Fibroblast of skin of right quadriceps (primary cell): ENCODE measurements at regions not wholly inside any gene's neighbourhood (a gene's known extent, or its start where the extent isn't known, plus 50 kb on each side); places are given as distances from the start of the nearest gene placed in this dataset.
"Not testable (repeated sequence)": the region's sequence is repeated elsewhere in the genome, so short reads cannot be mapped to it uniquely, and the experiment has no call there.

Experiments
- DNase-seq: peaks from one replicate; pipeline ENCODE4 v3.0.0-alpha.2; 2013

DNA sequence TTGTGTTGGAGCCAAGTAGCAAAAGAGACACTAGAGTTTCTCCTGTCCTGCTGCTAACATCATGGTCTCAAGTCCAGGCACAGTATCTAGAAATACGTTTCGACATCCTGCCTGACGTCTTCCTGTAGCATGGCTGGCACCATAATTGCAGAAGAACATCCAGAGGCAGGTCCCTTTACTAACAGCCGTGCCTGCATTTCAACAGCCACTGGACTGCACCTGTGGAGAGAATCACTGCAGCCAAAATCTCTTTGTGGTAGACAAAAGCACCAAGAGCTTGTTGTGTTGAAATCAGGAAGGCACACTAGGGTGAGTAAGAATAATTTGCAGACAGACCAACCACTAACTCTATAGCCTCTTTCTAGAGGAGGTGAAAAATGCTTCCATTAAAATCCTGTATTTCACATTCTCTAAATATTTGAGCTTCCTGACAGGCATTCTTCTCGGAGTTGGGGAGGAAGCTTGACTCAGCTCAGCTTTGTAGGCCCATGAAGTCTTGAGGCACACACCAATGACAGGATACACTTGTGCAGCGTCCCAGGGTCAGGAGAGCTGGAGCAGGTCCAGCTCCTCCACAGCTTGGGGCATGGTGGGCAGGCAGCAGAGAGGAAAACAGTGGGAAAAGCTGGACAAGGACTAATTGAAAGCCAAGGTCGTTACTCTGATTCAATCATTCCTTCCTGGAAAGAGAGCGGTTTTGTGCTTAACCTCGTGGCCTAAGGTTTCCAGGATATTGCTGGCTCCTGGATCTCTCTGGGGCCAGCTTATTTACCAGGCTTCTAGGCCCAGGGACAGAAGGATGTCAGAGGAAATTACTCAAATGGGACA is 244.9 kb downstream of the FAM43A start:
- DNase-seq, result peak; percentile 90

DNA sequence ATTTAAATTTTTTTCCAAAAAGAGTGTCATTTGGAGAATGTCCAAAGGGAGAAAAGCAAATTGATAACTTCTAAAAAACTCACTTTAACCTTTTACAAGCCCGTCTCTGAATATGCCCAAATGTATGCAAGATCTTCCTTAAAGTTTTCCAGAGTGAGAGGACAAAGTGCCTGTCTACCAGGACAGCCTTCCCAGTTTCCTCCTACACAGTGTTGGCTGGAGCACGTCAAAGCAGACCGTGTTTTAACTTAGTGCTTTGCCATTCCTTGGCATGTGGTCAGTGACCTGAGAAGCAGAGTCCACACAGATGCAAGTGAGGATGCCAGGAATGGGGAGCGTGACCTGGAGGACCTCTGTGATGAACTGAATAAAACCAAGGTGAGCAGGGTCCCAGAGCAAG is 245.7 kb downstream of the FAM43A start:
- DNase-seq, result no peak

DNA sequence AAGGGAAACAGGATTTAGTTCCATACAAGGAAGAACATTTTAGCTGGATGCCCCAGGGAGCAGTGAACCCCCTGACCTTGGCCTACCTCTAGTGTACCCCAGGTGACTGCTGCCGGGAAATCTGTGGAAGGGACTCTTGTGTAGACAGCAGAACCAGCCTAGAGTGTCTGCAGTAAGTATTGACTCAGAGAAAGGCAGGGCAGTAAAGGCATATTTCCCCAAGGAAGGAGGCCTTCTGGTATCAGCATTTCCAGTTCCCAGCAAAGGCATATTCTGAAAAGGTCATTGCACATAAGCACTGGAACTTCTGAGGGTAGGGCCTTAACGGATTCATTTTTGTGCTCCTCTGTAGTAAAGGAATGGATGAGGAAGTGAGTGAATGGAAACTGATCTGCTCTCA is 246.2 kb downstream of the FAM43A start:
- DNase-seq, result no peak

DNA sequence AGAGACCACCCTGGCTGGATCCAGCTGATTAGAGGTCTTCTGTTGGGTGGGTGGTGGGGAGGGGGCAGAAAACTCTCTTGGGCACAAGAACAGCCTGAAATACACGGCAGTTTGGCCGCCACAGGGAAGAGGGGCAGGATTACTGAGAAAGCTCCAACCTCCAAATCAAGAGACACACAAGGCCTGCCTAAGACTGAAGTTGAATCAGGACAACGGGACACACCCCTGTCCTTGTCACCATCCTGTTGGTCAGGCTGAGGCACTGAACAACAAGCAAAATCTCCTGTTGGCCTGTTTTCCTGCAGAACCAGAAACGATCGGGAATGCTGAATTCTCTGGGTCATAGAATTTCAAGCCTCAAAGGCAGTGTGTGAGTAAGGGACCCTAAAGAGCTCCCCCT is 247.8 kb downstream of the FAM43A start:
- DNase-seq, result no peak

DNA sequence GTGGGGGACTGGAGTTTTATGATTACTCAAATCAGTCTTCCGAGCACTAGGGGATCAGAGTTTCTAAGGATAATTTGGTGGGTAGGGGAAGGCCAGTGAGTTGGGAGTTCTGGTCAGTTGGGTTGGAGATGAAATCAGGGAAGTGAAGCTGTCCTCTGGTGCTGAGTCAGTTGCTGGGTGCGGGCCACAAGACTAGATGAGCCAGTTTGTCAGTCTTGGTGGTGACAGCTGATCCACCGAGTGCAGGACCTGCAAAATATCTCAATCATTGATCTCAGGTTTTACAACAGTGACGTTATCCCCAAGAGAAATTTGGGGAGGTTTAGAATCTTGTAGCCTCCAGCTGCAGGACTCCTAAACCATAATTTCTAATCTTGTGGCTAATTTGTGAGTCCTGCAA is 249.4 kb downstream of the FAM43A start:
- no peak for DNase-seq

DNA sequence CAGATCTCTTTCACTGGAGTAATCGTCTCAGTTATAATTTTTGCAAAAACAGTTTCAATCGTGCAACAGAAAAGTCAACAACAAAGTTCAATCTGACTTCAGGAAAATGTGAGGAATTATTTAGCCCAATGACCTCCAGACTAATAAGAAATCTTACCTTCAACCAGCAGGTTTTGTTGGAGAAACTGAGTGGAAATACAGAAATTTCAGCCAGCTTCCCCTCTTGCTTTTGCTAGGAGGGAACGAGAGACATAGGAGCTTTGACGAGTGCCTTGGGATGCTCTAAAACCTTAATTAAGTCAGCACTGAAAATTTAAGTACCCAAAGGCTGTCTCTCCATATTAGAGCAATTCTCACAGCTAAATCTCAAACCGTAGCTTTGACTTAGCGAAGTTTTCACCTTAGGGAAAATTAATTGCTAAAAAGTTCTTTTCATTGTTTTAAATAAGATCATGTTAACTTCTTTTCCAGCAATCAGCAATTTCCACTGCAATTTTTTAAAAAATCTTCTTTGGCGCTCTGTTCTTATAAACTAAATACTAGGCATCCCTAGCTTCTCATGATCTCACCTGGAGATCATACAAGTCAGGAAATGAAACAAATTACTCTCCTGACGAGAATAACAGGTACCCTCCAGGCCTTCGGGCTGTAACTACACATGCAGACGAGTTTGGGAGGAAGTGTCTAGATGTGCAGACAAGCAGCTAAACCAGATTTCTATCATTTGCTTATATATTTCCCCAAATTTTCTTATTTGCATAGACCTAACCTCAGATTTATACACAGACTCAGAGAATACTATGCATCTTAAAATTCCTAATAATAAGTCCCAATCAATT is 250.2 kb downstream of the FAM43A start:
- no peak for DNase-seq

DNA sequence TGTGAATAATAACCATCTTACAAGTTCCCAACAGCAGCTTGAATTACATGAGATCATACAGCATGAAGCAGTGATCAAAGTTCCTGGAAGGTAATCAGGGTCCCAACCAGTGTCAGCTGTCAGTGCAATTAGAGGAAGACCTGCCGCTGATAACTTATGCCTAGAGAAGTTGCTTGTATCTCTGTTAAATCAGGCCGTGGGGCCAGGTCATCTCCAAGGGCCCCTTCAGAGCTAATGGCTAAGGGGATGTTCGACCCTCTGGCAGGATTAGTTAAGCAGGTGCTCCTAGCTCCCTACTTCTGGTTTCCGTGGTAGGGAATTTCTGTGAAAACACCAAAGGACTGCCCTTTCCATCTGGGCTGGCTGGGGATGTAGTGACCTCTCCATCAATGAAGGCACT is 251.0 kb downstream of the FAM43A start:
- no peak for DNase-seq

DNA sequence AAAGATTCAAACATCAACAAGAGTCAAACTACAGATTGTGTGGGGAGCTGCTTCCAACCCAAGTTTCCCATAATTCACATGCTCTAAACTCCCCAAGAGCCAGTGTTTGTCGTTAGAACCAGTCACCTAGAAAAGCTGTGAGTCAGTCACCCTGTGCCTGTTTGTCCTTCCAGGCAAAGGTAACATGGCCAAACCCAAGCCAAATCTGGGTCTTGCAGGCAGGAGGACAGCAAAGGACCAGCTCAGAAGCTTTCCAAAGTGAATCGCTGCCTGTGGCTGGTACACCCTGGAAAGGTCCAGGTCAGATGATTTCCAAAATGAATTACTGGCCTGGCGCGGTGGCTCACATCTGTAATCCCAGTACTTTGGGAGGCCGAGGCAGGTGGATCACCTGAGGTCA is 251.5 kb downstream of the FAM43A start:
- no peak for DNase-seq

DNA sequence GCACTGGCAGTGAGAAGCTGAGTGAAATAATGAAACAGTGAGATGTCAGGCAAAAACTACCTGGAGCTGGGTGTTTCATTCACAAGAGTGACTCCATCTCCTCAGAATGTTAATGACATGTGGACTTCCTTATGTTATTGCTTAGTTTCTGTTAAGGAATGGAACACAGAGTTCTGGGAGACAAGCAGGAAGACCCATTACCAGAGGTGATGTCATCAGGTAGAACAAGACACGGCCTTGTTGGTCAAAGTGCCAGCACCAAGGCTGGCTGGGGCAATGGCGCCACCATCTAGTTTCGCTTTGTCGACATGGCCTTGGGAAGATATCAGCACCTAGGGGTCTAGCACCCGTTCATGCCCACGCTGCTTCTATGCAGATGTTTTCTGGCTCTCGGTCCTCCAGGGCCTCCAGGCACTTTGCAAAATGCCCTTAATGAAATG is 252.2 kb downstream of the FAM43A start:
- DNase-seq, result no peak

DNA sequence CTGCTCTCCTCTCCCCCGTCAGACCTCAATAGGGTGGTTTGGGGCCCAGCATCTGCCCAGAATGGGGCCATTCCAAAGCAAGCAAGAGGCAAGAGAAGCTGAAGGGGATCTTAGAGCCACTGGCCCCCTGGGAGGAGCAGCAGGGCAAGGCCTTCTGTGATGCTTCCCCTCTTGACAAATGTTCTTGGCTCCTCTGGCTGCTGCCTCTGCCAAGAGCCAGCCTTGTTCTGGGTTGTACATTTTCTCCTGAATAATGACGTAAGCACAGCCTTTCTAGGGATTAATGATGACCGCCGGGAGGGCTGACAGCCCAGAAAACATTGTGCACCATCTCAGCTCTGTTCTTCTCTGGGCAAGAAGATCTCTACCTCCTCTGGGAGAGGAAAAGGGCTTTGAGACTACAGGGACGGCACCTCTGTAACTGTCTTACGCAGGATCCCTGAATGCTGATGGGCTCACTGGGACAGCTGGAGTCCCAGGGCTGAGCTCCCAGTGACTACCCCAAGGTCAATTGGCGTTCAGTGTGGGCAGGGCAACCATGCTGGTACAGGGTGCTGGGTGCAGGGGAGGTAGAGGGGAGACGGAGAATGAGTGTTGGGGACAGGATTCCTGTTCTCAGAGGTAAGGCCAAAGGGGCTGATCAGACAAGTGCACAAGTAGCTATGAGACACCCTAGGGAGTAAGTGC is 253.3 kb downstream of the FAM43A start:
- no peak for DNase-seq

DNA sequence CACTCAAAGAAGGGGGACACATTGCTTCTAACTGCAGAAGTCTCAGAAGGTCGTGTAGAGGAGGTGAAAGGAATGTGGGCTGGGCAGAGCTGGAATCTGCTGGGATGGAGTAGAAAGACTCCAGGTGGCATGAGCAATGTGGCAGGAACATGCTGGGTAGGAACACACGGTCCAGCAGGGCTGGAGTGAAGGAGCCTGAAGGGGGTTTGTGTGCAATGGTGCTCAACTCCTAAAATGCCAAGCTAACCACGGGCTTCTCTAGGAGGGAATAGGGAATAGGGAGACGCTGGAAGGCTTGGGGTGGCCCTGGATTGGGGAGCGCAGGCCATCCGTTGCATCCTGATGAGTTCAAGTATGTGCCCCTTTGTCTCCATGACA is 253.8 kb downstream of the FAM43A start:
- DNase-seq, result no peak

DNA sequence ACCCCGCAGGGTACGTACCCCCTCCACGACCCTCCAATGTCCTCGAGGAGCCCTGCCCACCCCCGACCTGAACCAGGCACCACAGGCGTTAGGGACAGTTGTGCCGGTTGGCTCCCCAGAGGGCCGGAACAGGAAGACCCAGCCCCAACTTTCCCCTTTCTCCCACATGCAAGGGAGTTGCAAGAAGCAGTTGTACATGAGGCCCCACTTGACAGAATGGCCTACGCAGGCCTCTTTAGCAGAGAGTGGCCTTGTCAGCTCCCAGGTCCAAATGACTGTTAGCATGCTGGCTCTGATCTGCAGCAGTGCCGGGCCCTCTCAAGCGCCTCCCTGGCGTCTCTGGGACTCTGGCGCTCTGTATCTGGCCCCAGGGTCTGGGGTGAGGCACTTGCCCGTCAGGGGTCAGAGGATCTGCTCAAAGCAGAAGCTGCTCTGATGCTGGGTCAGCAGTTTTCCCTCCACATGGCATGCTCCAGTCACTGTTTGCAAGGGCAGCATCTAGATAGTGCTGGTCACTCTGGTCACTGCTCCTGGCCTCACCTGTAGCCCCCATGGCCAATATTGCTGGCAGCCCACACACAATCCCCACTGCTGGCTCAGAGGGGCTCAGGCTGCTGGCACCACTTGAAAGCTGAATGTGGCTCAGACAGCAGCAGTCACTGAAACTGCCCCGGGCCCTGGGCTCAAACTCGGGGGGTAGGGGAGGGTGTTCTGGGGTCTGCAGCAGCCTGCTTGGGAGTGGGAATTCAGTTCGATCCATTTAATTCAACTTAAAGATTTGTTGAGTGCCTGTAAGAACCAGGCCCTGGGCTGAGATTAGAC is 254.5 kb downstream of the FAM43A start:
- DNase-seq, result no peak

DNA sequence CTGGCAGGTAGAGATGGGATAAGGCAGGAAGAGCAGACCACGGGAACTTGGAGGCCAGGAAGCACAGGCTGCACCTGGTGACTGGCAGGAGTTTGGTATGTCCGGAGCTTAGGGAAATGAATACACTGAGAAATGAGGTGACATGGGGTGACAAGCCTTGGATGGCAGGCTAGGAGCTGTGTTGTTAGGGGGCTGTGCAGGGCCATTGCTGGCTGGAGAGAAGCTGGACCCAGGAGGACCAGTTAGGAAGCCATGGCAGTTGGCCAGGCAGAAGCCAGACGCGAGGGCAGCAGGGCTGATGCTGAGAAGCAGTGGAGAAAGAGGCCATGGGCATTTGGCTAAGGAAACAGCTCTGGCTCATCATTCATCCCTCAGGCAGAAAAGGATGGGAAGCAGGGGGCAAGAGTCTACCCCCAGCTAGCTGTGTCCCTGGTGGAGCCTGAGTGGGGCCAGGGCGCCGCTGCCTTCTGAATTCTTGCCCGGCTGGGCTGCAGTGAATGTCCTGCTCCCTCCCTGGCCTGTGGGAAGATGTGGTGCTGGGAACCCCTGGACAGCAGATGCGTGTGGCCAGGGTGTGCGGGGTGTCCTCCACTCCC is 255.8 kb downstream of the FAM43A start:
- DNase-seq, result no peak

DNA sequence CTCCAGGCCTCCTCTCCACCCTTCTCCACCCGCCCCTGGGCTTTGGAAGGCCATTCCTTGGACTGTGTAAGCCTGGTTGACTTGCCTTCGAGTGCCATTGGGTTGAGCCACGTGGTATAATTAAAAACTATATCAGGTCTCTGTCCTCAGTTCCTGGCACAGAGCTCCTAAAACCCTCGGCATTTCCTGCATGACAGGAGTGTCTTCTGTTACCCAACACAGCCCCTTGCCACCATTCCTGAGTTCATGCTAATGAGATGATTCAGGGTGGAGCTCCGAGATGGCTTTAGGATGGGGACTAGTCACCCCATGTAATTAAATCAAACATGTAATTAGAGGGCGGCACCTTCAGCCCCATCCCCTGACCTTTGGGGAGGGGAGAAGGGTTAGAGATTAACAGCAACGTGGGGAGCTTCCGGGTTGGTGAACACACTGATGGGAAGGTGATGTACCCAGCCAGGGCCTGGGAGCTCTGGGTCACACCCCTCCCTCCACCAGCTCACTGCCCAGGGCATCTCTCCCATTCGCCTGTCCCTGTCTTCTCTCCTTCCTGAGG is 256.4 kb downstream of the FAM43A start:
- no peak for DNase-seq

DNA sequence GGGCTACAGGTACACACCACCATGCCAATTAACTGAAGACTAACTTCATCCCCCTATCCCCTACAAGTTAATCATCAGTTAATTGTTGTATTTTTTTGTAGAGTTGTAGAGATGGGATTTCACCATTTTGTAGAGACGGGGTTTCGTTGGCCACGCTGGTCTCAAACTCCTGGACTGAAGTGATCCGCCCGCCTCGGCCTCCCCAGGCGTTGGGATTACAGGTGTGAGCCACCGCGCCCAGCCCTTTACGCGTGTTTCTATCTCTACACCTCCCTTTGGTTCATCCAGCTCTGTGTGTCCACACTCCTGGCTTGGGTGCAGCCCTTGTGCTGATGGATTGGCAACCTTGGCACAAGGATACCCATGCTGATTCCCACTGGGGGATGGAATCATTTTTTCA is 258.8 kb downstream of the FAM43A start:
- DNase-seq, result no peak

DNA sequence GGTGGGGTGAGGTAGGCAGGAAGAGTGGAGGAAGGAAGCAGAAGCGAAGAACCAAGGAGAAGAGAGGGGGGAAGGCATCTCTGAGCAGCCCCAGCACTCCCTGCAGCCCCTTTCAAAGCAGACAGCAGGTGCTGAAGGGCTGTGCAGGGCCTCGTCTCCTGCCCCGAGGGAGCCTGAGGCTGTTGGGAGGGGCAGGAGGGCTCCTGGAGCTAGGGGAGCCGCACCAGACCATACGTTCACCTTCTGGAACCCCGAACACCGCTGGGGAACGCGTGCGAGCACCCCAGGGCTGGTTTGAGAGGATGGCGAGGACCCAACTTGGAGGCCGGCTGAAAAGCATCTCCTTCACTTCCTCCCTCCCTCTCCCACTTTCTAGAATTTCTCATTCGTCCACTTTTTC is 259.8 kb downstream of the FAM43A start:
- no peak for DNase-seq

DNA sequence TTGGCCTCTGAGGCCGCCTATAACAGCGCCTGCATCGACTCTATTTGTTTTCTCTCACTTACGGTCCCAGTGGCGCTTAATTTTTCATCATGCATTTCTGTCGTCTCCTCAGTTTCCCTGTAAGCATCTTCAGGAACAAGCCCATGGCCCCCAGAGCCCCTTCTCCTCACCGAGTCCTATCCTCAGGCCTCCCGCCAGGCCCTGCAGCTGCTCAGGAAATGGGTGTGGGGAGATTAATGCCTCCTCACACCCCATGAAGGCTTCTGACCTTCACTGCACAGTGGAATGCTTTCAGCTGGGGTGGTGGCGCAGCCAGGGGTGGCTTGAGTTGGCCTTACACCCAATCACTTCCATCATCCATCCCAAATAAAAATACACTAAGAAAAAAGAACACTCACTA is 260.4 kb downstream of the FAM43A start:
- no peak for DNase-seq

DNA sequence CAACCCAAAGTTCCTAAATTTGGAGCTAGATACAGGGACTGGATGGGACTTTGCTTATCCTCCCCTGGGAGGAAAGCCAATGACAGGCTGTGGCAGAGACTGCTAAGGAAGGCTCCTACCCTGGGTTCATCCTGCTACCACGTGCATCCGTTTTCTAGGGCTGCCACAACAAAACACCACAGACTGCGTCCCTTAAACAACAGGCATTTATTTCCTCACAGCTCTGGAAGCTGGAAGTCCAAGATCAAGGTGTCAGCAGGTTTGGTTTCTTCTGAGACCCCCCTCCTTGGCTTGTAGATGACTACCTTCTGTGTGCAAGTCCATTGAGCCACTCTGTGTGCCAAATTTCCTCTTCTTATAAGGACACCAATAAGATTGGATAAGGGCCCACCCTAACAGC is 263.9 kb downstream of the FAM43A start:
- no peak for DNase-seq

DNA sequence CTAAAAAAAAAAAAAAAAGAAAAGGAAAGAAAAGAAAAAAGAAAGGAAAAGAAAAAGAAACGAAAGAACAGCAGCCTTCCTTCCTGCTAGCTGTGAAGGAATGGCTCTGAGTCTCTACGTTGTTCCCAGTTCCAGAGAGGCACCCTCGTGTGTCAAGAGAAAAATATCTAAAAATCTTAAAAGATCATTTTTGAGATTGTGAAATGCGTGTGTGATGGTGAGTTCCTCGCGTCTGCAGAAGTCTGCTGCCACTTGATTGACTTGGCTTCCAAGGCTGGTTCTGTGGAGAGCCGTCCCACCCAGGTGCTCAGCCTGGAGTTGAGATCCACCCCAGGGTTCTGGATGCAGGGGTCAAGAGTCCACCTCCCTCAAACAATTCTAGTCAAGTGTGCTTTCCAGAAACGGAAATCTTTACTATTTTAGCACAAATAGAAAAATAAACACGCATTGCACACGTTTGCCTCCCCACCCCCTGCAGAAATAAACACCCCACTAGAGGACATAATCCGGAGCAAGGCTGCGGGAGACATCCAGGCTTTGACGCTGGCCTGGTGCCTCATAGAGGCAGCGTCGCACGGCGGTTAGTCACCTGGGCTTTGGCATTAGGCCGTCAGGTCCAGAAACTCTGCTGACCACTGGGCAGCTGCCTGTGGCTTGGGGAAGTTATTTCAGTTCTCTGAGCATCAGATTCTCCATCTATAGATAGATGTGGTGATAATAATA is 265.4 kb downstream of the FAM43A start:
- DNase-seq, result no peak

DNA sequence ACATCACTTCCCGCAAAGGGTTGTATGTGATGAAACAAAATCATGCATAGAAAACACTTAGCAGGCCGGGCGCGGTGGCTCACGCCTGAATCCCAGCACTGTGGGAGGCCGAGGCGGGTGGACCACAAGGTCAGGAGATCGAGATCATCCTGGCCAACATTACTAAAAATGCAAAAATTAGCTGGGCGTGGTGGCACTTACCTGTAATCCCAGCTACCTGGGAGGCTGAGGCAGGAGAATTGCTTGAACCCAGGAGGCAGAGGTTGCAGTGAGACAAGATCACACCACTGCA is 265.9 kb downstream of the FAM43A start:
- not testable (repeated sequence) for DNase-seq

DNA sequence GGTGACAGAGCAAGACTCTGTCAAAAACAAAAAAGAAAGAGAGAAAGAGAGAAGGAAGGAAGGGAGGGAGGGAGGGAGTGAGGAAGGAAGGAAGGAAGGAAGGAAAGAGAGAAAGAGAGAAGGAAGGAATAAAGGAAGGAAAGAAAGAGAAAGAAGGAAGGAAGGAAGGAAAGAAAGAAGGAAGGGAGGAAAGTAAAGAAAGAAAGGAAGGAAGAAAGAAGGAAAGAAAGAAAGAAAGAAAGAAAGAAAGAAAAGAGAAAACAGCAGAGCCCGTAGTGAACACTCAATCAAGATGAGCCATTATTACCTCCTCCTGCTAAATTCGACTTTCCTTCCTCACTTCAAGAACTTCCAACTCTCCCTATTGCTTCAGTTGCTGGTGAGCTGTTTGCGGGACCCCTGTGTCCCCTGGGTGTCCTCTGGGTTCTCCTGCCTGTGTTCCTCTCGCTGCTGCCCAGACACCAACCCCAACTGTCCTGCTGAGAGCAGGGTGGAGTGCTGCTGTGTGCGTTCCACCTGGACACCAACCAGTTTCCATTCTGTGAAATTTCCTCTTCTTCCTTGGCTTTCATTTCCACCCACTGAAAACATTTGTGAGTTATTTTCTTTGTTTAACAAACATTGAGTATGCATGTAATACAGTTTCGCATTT is 266.4 kb downstream of the FAM43A start:
- DNase-seq, result no peak
